Left lobe of liver (tissue), 2 donors: ENCODE measurements at regions not wholly inside any gene's neighbourhood (a gene's known extent, or its start where the extent isn't known, plus 50 kb on each side); places are given as distances from the start of the nearest gene placed in this dataset.
"Not testable (repeated sequence)": the region's sequence is repeated elsewhere in the genome, so short reads cannot be mapped to it uniquely, and the experiment has no call there.

Experiments
- ATAC-seq: fragments of 200-7000 bp; cut with Tn5 transposase; one replicate; pipeline ENCODE4 v1.9.1; 2020; ENCODE audit warnings: mild to moderate bottlenecking, moderate library complexity
- DNase-seq: peaks from one replicate; pipeline ENCODE4 v3.0.0-alpha.2; 2020; ENCODE audit warnings: low spot score
- donor health status: DM: no; HTN: no; CAD: no; lungs with moderate emphysema.
- donor health status: DM: no; HTN: yes; CAD: no.

DNA sequence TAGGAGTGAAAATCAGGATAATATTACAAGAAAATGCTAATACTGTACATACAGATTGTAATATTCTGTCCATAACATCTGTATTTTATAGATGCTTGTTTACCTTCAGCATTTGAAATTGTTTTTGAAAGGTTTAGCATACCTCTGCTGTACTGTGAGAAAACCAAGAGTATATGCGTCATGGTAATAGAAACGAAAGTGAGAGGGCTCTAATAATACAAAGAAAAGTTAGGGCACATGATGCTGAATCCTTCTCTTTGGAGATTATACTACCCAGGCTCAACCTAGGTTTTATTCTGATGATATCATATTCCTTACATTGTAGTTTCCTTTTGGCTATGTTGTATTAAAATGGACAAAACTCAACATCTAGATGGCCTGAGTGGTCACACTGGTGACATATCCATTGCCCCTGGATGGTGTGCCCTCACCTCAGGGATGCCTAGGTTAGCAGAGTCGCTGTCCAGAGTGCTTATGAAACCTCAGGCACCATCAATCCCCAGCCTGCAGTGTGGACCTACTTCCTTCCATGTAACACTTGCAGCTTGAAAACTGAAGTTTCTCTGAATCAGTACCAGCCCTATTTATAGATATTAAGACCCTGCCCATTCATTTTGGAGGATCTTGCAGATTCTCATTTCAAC, 253.7 kb downstream of the KCTD12 start:
- DNase-seq (no peak), ATAC-seq (no peak)

DNA sequence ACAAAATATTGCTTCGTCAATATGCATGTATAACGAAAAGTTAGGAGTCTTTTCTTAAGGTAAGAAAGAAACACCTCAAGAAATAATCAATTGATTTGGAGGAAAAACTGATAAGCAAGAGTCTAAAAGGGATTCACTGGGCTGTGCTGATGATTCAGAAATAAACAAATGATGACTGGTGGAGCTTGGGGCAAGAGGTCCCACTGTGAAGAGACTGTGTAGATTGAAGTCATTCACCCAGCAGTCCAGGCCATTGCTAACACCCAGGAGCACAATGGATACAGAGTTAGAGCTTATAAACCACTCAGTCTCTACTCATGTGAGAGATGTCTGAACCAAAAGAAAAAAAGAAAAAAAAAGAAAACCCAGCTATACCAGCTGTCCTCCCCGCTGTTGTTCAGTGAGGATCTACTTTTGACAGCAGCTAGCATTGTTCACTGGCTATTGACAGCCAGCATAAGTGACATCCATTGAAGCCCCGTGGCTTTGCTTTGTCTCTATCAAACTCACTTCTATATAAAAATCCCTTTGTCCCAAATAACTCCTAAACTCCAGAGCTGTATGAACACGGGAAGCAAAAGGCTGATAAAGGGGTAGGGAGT, 255.5 kb downstream of the KCTD12 start:
- ATAC-seq (no peak), DNase-seq (no peak)

DNA sequence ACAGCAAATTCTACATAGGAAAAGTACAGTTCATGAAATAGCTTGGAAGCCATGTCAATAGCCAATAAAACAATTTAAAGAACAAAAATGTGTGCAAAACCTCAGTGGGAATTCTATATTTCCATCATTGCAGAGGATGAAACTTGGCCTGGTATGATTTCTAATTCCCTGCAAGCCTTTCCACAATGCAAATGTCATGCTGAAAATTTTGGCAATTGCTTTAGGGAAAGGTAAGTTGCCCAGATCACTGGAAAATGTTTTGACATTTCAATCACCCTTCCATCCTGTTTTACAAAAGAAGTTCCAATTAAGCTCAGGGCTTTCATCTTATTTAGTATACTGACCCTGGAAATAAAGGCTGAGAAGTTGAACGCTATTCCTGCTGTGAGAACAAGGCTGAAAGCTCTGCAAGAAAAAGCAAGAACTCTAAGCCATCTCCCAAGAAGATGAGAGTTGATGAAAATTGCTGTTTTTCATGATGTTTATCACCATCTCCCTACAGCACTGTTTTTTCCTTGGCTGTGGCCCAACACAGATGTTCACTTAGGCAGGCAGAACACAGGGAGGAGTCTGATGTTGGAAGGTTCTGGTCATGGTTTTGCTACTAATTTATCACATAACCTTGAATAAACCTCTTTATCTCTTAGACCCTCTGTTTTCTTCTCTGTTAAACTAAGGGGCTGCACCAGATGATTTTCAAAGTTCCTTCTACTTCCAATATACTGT, 263.7 kb downstream of the KCTD12 start:
- no peak for ATAC-seq

DNA sequence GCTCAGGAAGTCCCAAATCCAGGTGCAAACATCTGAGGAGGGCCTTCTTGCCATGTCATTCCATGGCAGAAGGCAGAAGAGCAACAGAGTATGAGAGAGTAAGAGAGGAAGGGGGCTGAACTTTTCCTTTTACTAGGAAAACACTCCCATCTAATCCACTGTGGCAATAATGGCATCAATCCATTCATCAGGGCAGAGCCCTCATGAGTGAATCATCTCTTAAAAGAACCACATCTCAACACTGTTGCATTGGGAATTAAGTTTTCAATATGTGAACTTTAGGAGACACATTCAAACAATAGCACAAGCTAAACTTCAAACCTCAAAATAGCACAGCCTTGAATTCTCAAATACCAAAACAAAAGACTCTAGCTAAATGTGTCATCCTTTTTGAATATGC, 264.5 kb downstream of the KCTD12 start:
- DNase-seq, result no peak
- no peak for ATAC-seq

More for the DNA sequence above, 263.7 kb downstream of the KCTD12 start:
- no peak for DNase-seq

DNA sequence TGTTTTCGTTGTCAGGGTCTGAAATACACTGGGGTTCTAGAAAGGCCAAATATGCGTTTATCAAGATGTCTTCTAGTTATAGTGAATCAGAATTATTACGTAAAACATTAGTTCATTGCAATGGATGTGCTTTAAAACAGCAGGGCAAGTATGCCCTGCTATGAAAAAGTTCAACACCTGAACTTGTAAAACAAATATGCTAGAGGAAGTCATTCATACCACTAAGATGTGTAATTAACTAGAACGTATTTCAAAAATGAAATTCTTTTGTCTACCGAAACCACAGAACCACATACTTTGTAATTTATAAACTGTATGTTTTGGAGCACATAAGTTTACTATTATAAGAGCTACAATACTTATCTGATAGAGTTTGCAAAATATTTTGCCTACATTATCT, 266.2 kb downstream of the KCTD12 start:
- ATAC-seq (no peak), DNase-seq (no peak)

DNA sequence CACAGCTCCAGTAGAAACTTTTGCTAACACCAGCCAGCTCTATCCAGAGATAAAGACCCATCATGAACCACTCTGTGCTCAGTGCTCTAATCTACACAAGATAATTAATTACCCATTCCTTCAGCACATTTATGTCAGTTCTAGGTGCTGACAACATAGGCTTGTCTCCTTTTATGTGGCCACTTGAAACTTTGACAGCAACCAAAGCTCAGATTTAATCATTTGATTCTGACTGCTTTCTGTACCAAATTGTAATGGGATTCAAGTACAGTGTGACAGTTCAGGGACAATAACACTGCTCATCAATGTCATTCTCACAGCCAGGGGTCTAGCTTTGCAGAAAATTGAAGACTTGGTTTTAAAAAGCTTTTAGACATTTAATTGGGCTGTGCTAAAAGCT, 266.6 kb downstream of the KCTD12 start:
- DNase-seq (no peak), ATAC-seq (no peak)

DNA sequence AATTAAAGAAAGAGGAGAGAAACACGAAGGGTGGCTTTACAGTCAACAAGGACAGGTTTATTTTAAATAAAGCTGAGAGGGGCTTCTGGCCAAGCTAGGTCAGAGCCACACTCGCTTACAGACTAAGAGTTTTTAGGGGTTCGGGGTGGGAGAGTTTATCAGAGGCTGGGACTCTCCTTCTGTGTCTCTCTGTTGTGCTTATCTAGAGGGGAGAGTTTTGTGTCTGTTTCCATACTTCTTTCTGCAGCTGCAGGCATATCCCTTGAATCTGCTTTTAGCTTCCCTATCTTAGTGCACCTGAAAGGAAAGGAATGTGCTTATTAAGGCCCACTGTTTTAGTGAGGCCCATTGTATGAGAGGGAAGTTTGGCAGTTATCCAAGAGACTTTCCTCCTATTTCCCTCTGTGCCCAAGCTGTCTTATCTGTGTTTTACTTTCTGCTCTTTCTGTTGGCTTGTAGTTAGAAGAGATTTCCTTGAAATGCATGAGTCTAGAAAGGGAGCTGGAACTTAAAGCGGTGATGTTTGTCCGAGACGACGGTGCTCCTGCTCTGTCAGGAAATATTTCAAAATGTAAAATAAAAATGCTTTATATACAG, 275.3 kb downstream of the KCTD12 start:
- no peak for DNase-seq
- ATAC-seq, result no peak

DNA sequence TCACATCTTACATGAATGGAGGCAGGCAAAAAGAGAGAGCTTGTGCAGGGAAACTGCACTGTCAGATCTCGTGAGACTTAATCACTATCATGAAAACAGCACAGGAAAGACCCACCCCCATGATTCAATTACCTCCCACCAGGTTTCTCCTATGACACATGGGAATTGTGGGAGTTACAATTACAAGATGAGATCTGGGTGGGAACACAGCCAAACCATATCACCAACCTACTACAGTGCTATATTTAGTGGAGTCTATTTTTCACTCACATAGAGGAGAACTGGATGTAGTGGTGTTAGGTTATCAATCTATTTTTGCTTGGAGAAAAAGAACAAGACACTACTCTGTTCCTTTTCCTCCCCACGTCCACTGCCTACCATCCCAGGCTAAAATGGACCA, 276.6 kb downstream of the KCTD12 start:
- ATAC-seq (no peak), DNase-seq (no peak)

DNA sequence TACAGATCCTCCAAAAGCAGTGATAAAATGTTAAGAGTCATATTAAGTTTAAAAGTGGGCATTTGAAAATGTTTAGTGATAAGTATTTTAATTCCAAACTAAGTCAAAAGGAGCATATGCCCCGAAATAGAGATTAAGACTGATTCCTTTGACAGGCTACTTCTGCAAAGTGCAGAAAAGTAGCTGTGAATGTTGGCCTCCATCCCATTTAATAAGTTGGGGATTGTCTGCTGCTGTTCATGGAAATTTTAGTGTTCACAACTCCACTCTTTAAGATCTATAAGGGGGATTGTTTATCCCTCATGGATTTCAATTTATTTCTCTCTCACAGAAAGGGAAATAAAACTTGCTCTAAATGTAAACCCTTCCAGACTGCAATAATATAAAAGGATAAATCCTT, 278.3 kb downstream of the KCTD12 start:
- DNase-seq (no peak), ATAC-seq (no peak)

DNA sequence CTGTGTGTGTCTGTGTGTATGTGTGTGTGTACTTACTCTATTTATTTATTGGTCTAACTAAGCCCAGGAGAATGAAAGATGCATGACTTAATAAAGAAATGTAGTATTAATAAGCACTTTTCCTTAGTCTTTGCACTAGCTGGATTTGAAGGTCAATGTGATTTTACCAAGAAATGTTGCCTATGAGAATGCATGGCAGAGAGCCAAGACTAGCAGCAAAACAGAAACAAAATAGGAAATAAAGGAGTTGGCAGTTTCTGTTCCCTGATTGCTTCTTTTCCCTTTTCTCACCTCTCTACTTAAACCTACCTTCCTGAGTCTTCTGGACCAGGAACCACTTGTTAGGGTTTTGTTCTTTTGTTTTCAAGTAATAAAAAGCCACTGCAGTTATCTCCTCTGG, 286.1 kb downstream of the KCTD12 start:
- ATAC-seq (no peak), DNase-seq (no peak)

DNA sequence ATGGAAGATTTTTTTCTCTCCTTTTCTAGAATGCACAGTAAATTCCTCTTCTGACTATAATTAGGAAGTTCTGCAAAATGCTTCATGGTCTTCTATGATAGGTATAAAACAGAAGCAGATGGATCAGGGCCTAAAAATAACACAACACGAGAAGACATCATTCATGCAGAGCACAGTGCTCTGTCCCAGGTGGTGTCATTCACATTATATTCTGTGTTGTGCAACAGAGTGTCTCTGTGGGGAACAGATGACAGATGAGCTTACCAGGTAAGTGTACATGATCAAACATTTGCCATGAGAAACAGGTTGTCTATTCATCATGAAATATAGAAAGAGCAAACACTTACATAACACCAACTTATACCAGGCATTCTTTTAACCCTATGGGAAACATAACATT, 288.3 kb downstream of the KCTD12 start:
- ATAC-seq, result no peak
- DNase-seq, result no peak

DNA sequence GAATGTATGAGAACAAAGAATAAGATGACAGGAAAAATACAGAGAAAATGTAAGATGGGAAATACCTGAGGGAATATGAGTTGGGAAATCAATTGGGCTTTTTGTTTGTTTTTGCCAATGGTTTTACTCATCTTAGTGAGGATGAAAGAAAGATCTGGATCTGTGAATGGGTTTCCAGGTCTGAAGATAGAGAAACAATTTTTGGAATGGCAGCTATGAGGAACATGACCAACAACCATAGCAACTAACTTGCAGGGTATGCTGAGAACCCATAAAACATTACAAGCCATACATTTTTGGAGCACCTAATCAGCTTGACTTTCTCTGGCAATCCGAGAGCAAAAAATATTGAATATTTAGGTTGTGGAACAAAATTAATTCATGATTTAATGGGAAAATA, 290.0 kb downstream of the KCTD12 start:
- DNase-seq (no peak), ATAC-seq (no peak)

DNA sequence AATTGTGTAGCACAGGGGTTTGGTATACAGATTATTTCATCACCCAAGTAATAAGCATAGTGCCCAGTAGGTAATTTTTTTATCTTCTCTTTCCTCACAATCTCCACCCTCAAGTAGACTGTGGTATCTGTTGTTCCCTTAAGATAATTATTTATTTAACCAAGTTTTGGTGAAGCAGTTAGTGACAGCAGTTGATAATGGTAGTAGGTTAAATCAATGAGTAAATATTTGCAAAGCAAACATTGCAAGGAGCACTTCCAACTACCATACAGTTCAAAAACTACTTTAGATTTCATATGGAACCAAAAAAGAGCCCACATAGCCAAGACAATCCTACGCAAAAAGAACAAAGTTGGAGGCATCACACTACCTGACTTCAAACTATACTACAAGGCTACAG, 291.8 kb downstream of the KCTD12 start:
- ATAC-seq (no peak), DNase-seq (no peak)

DNA sequence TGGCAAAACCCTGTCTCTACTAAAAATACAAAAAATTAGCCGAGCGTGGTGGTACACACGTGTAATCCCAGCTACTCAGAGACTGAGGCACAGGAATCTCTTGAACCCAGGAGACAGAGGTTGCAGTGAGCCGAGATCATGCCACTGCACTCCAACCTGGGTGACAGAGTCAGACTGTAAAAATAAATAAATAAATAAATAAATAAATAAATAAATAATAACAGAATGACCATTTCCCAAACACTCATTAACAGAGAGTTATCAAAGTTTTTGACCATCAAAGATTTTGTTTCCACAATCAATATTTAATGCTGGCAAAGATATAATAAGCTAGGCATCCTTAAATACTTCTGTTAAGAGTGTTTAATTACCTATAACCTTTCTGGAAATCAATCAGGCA, 299.4 kb downstream of the KCTD12 start:
- DNase-seq, result no peak
- ATAC-seq, result no peak

DNA sequence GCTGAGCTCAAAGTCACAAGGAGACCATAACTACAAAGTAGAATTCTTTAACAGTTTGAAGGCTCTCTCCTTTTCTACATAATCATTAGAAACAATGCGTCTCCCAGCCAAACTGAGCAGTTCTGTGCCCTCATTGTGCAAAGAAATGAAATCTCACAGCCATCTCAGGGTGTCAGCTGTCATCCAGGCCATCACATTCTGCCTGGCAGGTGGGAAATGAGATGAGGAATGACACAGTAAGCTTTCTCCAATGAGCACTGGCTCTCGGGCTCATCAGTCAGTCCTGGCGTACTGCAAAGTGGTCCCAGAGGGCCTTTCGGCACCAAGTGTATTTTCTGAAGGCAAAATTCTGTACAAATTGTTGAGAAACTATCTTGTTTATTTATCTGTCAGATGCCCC, 306.5 kb downstream of the KCTD12 start:
- ATAC-seq, result no peak
- DNase-seq, result no peak

DNA sequence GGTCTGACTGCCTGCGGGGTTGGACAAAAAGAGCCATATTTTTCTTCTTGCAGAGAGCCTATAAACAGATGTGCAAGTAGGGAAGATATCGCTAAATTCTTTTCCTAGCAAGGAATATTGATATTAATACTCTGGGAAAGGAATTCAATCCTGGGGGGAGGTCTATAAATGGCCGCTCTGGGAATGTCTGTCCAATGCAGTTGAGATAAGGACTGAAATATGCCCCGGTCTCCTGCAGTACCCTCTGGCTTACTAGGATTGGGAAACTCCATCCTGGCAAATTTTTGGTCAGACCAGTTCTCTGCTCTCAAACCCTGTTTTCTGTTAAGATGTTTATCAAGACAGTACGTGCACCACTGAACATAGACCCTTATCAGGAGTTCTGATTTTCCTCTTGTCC, 310.6 kb downstream of the KCTD12 start:
- DNase-seq, ATAC-seq: not testable (repeated sequence)

DNA sequence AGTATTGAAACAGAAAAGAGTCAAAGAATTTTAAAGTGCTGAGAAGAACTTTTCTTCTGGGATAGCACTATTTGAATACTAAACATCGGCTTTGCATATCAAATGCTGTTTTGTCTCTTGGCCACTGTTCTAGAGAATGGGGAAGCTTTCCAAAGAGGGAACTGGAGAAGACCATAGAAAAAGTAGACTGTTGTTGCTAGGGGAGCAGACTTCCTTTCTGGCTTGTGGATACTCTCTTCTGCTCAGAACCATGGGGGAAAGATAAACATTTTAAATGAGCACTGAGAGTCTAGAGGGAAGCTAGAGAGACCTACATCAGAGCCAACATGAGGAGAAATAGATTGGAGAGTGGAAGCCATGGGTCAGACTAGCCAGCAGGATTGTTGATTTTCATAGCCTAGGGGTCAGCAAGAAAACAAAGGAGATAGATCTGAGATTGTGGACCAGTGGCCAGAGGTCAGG, 315.7 kb downstream of the KCTD12 start:
- no peak for ATAC-seq
- DNase-seq, result no peak

DNA sequence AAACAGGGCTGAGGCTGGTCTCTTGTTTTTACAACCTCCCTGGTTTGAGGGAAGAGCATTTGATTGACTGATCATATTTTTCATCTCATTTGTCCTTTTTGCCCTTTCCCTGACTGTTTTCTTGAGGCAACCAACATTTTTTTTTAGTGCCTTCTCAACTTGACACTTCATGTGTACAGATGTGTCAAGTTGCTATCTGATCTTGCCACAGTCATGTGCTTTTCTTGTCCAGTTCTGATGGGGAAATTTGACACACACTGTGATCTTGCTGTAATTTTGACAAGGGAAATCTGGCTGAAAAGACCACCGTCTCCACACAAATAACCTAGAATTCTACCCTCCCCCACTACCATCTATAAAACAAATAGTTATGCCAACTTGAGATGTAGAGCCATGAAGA, 329.6 kb downstream of the KCTD12 start:
- DNase-seq, result no peak
- ATAC-seq, result no peak

DNA sequence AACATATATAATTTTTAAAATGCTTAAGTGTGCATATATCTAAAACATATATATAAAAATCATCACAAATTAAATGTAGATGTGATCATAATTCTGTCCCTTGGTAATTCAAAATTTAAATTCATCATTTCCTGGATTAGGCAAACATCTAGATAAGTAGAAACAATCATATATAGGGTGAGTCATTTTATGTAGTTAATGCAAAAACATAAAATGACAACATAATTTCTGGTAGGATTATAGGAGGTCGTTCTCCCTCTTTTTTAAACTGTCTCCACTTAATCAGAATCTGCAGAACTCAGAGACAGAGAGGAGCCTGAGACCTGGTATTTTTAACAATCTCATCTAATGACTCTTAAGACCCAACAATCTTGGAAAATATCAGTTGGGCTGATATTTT, 333.4 kb downstream of the KCTD12 start:
- ATAC-seq (no peak), DNase-seq (no peak)

DNA sequence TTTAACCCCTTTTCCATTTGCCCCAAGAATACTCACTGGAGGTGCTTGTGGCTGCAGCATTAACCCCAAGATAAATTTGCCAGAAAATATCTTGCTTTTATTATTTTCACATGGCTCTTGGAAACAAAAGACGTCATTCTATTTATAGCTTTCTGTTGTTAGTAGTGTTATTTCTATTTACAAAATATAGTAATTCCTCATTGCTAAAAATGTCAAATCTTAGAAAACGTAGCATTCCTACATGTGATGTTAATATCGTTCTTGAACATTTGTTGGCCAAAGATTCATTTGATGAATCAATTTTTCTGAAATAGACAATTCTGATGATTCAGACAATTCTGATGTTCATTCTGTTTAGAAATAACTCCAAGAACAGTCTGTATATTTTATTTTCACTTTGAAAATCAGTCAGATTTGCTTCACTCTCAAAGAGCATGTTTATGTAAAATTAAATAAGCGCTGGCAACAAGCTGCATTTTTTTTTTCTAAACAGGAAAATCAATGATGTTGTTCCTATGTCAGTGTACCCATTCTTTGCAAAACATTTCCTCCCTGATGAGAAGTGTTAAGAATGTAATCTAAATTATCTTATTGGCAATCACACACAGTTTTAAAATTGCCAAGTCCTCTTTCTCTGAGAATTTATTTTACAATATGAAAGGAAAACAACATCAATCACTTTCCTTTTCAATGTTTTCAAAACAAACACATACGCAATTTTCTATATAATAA, 334.0 kb downstream of the KCTD12 start:
- DNase-seq, result no peak
- ATAC-seq, result no peak

DNA sequence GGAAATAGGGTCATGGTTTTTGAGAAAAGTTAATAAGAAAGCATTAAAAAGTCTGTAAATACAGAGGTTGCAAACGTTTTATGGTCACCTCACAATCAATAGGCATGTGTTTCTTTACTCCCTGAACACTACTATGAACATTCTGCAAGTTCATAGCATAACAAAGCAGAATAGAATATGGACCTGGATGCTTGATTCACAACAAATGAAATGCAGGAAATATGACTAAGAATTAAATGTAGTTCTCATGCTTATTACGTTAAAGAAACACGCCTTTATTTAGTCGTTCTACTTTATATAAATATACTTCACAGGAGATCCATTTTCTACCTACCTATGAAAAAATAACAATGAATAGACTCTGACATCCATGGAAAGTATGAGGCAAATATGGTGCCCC, 344.0 kb downstream of the KCTD12 start:
- ATAC-seq (no peak), DNase-seq (no peak)
